GM18511 (cell line): ENCODE measurements at regions not wholly inside any gene's neighbourhood (a gene's known extent, or its start where the extent isn't known, plus 50 kb on each side); places are given as distances from the start of the nearest gene placed in this dataset.
A peak's percentile ranks its signal among the peaks of the same experiment; 100 is the strongest.
"Not testable (repeated sequence)": the region's sequence is repeated elsewhere in the genome, so short reads cannot be mapped to it uniquely, and the experiment has no call there.

Source experiments
- ATAC-seq: cut with Tn5 transposase; IDR thresholded peaks from one replicate; pipeline ENCODE4 v1.9.1; 2021; ENCODE audit warnings: mild to moderate bottlenecking, moderate library complexity; ENCODE audit not compliant: unreplicated experiment

GRCh38 chr7:94170836-94171235 lies 166.7 kb upstream of the BET1 start:
- peak; percentile 94 for ATAC-seq

DNA sequence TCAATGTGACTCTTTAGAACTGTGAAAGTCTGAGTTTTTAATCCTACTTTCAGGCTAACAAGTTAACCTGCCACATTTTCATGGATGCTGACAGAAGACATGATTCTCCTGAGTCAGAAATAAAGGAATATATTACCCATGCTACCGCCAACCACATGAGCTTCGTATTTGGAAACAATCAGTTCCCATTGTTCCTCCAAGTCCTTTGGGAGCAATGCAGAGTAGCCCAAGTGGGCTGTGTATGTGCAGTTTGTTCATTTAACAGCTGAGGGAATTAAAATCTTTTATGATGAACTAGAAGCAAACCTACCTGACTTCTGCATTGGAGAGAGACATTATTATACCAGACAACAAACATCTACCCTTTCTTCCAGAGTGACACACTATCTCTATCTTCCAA lies 169.3 kb upstream of the BET1 start:
- no peak for ATAC-seq

- ATAC-seq, result no peak
These were observed 170.2 kb upstream of the BET1 start for GRCh38 chr7:94174375-94174774.

DNA sequence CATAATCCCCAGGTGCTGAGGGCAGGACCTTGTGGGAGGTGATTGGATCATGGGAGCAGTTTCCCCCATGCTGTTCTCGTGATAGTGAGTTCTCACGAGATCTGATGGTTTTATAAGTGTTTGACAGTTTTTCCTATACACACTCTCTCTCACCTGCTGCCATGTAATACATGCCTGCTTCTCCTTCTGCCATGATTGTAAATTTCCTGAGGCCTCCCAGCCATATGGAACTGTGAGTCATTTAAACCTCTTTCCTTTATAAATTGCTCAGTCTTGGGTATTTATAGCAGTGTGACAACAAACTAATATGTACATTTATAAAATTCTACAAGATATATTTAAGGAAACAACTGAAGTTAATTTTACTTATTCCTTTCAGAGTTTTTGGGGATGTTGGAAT lies 170.8 kb upstream of the BET1 start:
- no peak for ATAC-seq

- ATAC-seq, result no peak
These were observed 172.6 kb upstream of the BET1 start for GRCh38 chr7:94176694-94177200.

GRCh38 chr7:94177441-94177840 lies 173.3 kb upstream of the BET1 start:
- ATAC-seq, result no peak

DNA sequence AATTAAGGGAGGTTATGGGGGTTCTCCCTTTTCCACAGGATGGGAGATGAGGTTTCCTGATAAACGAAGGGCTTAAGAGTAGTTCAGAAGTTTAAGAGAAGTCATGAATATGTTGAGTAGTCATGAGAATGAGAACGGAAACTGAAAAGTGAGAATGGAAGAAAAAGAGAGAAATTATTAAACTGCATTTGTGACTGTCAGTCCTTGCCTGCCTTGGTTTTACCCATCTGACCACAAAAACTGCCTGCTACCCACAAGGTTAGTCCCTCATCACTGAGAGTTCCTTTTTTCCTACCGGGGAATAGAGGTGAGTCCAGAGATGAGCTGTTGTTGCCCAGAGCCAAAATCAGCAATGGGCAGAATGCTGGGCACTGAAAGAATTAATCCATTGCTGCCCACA lies 174.1 kb upstream of the BET1 start:
- peak; percentile 91 for ATAC-seq

DNA sequence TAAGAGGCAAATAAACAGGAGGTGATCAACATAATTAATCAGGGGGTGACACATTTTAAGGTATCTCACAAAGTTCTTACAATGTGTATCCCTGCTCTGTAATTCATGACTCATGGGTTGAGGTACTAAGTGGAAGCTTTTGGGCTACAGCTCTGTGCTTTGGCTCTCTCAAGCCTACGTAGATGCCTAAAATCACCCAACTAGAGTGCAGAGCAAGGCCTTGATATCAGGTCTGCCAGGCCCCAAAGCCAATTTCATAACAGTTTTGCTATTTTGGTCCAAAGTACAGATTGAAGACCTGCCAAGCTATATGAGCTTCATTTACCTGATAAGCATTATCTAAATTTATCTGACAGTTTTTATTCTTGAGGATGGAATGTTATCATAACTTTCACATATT lies 175.3 kb upstream of the BET1 start:
- ATAC-seq, result no peak

GRCh38 chr7:94182066-94182465 lies 177.9 kb upstream of the BET1 start:
- ATAC-seq, result no peak

DNA sequence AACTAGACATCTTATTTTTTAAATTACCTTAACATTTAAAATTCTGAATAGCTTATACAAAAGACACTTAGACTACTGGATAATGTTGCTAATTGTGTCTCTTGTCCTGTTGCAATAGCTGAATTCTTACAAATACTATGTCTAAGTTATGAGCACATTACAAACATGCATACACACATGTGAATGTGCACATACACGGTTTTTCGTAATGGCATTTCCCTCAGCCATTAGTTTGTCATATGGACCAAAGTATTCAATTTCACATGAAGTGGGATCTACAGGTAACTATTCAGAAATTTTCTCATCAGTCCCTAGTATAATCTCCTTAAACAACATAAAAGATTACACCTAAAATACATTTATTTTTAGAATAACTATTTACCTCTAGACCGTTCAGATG lies 178.6 kb upstream of the BET1 start:
- ATAC-seq, result no peak

DNA sequence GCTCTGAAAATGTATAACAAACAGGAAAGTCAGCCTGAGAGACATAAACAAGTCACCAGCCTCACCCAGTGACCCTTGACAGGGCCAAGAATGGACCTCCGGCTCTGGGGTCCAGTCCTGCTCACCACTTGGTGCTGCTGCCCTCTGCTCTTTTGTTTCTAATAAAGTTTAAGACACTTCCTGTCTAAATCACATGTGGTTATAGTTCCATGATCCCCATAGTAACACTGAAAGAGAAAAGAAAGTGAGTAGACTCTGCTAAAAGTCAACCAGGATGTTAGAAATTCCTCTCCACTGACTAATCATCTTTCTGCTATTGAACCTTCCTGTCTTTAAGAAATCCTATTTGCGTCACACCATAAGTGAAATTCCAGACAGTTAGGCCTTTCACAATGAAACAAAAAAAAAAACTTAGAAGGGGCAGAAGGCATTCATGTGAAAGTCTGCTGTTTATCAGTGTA lies 179.2 kb upstream of the BET1 start:
- peak; percentile 40 for ATAC-seq

DNA sequence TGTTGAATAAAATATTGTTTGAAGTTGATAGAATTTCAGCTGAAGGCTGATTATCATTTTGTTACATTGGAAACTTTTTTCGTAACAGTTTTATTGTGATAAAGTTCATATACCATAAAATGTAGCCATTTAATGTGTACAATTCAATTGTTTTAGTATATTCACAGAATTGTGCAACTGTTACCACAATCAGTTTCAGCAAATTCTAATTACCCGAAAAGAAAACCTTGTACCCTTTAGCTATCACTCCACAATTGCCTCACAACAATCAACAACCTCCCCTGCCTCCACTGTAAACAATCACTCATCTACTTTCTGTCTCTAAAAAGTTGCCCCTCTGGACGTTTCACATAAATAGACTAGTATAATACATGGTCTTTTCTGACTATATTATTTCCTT lies 179.7 kb upstream of the BET1 start:
- no peak for ATAC-seq

- ATAC-seq, result no peak
These were observed 184.2 kb upstream of the BET1 start for GRCh38 chr7:94188350-94188749.

DNA sequence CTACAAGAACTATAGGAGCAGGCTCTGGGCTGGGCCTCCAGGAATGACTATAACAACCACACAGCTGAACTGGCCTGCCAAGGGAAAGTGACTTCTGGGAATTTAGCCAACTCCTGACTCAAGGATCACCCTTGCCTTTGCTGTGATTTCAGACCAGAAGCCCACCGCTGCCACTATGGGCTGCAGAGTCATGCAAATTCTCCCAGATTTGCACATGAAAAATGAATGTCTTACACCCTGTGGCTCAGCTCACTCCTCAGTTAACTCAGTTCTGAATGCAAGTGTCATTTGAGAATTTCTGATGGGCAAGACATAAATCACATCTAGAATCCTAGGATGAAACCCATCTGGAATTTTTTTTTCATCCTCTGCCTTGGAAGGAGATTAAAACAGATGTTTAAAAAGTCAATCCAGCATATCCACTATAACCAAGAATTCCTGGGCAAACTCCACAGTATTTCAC lies 186.5 kb upstream of the BET1 start:
- no peak for ATAC-seq

DNA sequence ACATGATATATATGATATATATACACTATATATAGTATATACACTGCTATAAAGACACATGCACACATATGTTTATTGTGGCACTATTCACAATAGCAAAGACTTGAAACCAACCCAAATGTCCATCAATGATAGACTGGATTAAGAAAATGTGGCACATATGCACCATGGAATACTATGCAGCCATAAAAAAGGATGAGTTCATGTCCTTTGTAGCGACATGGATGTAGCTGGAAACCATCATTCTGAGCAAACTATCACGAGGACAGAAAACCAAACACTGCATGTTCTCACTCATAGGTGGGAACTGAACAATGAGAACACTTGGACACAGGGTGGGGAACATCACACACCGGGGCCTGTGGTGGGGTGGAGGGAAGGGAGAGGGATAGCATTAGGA lies 190.3 kb upstream of the BET1 start:
- not testable (repeated sequence) for ATAC-seq

DNA sequence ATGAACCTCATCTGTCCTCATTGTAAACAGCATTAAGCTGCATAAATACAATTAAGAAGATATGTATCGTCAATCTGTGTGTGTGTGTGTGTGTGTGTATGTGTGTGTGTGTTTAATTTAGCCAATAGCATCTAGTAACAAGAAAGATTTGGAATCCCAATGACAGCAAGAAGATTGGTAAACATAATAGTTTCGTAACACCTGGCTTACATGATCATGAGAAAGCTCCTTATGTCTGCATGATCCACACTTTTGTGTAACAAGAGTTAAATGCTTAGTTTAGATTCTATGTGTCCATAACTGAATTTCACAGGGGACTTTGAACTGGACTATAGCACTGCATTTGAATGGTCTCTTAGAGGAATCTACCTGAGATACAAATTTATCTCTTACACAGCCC lies 191.0 kb upstream of the BET1 start:
- ATAC-seq, result no peak

- ATAC-seq, result no peak
These were observed 191.7 kb upstream of the BET1 start for GRCh38 chr7:94195813-94196212.

GRCh38 chr7:94205529-94205928 lies 189.2 kb upstream of the COL1A2 start:
- no peak for ATAC-seq

- no peak for ATAC-seq
These were observed 188.4 kb upstream of the COL1A2 start for GRCh38 chr7:94206295-94206694.

GRCh38 chr7:94212160-94212559 lies 182.5 kb upstream of the COL1A2 start:
- no peak for ATAC-seq

- ATAC-seq, result no peak
These were observed 177.7 kb upstream of the COL1A2 start for GRCh38 chr7:94216944-94217461.

GRCh38 chr7:94217766-94218165 lies 176.9 kb upstream of the COL1A2 start:
- ATAC-seq, result no peak

- ATAC-seq, result no peak
These were observed 172.2 kb upstream of the COL1A2 start for GRCh38 chr7:94222516-94222915.
